HG02588 (cell line): ENCODE measurements at regions not wholly inside any gene's neighbourhood (a gene's known extent, or its start where the extent isn't known, plus 50 kb on each side); places are given as distances from the start of the nearest gene placed in this dataset.
"Not testable (repeated sequence)": the region's sequence is repeated elsewhere in the genome, so short reads cannot be mapped to it uniquely, and the experiment has no call there.

Source experiments
- ATAC-seq: cut with Tn5 transposase; IDR thresholded peaks from one replicate; pipeline ENCODE4 v1.9.1; 2021; ENCODE audit warnings: mild to moderate bottlenecking, moderate library complexity; ENCODE audit not compliant: unreplicated experiment

GRCh38 chrX:74251006-74251930, 52.7 kb upstream of the ZCCHC13 start:
- no peak for ATAC-seq

DNA sequence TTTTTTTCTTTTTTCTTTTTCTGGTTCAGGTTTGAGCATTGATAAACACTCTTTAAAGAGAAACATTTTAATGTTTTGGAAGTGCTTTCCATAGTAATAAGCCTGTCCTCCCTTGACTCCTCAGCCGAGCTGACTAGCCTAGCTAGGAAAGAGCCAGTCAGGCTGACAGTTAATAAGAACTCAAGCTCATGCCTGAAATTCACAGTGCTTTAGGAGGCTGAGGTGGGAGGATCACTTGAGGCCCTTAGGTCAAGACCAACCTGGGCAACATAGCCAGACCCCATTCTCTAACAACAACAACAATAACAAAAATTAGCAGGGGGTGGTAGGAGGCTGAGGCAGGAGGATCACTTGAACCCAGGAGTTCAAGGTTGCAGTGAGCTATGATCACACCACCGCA, 53.4 kb upstream of the ZCCHC13 start:
- no peak for ATAC-seq

- no peak for ATAC-seq
Measured at GRCh38 chrX:74249963-74250362, 54.0 kb upstream of the ZCCHC13 start.

- ATAC-seq = no peak
Measured at GRCh38 chrX:74248889-74249288, 55.1 kb upstream of the ZCCHC13 start.

DNA sequence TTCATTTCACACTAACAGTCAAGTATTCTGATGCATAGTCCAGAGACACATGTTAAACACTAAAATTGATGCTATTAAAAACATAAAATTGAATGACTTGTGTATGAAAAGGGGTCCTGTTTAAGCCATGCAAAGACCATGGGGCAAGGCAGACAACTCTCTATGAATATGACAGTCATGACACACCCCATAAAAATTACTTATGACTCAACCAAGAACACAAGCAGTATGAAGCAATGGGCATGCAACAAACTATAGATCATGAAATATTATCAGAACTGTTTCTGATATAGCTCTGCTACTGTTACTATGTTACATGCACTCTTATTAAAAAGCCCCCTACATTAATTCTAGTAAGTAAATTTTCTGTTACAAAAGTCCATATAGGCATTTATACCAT, 57.5 kb upstream of the ZCCHC13 start:
- ATAC-seq = no peak

DNA sequence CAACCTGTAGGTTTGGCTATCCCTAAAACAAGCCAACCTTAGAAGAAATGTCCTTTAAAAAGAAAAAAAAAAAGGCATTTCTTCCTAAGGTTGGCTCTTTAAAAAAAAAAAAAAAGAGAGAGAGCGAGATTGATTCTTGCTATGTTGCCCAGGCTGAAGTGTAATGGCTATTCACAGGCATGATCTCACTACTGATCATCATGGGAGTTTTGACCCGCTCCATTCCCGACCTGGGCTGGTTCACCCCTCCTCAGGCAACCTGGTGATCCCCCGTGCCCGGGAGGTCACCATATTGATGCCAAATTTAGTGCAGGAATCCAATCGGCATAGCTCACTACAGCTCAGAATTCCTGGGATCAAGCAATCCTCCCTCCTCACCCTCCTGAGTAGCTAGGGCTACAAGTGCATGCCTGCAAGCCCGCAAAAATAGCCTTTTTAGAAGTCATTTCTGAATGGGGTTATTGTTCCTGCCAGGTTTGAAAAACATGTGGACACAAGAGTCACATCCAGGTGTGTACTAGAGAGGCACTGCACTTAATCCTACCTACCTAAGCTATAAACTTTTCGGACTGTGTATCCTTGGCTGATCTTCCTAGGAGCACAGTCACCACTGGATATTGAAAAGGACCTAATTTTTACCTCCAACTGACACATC, 61.4 kb upstream of the ZCCHC13 start:
- no peak for ATAC-seq

- ATAC-seq = no peak
Measured at GRCh38 chrX:74242050-74242449, 61.9 kb upstream of the ZCCHC13 start.

- no peak for ATAC-seq
Measured at GRCh38 chrX:74238771-74239170, 65.2 kb upstream of the ZCCHC13 start.

DNA sequence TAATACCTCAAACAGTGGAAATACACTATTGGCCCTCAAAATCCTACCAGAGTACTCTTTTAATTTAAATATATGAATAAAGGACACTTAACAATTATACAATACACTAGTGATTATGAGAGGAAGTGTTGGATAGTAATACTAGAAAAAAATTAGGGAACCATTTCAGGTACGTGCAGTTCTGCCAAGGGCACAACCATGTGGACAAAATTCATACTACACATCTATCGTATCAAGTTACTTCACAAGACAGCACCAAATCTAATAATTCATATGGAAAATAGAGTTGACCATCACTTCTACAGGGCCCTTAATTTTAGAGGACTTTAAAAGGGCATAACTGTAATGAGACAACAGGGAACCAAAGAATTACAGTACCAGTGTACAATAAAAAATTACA, 69.2 kb upstream of the ZCCHC13 start:
- no peak for ATAC-seq

- no peak for ATAC-seq
Measured at GRCh38 chrX:74232859-74233258, 71.1 kb upstream of the ZCCHC13 start.

DNA sequence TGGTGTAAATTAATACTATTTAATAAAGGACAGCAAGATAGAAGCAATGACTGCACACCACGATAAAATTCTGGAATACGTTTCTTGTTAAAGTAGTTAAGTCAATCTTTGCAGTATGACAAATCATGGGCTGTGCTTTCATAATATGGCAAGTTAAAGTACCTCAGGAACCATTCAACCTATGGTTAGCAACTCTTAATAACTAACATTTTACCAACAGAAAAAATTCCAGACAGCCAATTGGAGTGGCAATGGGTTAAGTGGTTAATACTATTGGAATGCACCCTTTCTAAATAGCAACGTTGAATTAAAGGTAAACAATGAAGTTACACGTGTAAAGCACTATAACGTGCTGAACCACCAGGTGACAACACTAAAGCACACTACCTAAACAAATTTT, 72.4 kb upstream of the ZCCHC13 start:
- no peak for ATAC-seq

- no peak for ATAC-seq
Measured at GRCh38 chrX:74230094-74230493, 73.9 kb upstream of the ZCCHC13 start.

GRCh38 chrX:74225111-74225510, 78.9 kb upstream of the ZCCHC13 start:
- ATAC-seq = no peak

DNA sequence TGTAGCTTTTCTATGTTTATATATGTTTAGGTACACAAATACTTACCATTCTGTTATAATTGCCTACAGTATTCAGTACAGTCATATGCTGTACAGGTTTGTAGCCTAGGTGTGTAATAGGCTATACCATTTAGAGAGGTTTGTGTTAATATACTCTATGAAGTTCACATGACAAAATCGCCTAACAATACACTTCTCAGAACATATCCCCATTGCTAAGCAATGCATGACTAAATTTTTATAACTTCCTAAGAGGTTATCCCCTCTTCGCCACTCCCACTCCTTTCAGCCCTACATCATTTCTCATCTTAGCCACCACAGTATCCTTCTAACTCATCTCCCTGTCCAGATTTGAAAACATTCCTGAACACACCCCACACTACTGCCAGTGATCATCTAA, 83.7 kb upstream of the ZCCHC13 start:
- ATAC-seq = no peak

DNA sequence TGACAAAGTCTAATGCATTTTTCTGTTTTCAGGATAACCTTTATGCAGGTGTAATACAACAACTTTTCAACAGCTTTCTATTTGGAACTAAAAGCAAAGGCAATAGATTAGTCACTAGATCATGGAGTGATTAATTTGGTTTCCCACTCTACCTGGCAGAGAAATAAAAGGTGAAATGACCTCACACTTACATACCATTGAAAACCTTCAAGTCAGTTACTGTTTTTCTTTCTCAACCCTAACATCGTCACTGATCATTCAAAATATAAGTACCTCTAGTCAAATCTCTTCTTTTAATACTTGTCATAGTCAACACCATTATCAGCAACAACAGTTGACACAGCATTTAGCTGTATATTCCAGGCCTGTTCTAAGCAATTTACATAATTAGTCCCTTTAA, 85.1 kb upstream of the ZCCHC13 start:
- ATAC-seq = no peak

DNA sequence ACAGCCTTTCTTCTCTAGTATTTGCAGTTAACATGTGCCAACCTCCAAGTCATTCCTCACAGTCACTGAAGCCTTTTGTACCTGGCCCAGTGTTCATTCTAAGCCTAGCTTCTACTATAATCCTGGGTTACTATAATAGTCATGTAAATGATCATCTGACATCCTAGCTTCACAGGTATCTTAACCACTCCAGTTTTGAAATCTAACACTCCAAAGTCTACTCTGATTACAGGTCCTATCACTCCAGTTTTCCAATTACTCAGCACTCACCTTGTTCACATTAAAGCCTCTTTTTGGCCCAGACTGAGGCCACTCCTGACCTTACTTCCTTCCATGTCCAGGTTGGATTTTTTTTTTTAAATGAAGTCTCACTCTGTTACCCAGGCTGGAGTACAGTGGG, 87.6 kb upstream of the ZCCHC13 start:
- no peak for ATAC-seq

DNA sequence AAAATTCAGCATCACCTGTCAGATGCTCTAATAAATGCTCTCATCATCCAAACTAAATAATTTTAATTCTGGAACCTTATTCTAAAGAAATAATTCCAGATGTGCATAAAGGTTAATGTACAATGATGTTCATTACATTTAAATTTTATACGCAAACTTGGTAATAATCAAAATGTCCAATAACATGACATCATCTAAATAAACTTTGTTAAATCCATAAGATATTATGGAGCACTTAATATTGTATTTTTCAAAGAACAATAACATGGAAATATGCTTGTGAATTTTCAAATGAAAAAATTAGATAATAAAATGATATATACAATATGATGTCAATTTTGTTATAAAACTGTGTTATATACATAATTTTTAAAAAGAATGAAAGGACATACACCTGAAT, 92.1 kb upstream of the ZCCHC13 start:
- ATAC-seq = no peak

GRCh38 chrX:74207539-74207938, 96.4 kb upstream of the ZCCHC13 start:
- ATAC-seq = no peak

GRCh38 chrX:74195605-74196004, 108.4 kb upstream of the ZCCHC13 start:
- no peak for ATAC-seq

GRCh38 chrX:74195120-74195519, 108.9 kb upstream of the ZCCHC13 start:
- ATAC-seq = no peak

DNA sequence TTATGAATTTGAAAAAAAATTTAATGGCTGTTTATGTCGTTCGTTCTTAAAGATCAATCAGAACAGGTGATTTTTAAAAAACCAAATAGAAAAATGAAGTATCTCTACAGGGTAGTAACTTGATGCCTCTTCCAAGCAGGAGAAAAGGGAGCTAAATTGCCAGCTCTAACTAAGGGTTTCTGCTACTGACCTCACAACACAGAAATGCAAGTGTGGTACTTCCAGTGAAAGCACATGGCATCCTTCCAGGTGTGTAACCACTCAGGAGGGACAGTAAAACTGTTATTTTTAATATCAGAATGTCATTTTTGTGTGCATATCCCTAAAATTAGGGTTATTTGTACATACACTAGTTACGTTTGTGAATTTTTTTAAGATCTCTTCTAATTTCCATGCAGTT, 116.8 kb upstream of the ZCCHC13 start:
- no peak for ATAC-seq

GRCh38 chrX:74183047-74183446, 120.9 kb upstream of the ZCCHC13 start:
- not testable (repeated sequence) for ATAC-seq
